ENCODE measurements at regions not wholly inside any gene's neighbourhood (a gene's known extent, or its start where the extent isn't known, plus 50 kb on each side); places are given as distances from the start of the nearest gene placed in this dataset.

DNA sequence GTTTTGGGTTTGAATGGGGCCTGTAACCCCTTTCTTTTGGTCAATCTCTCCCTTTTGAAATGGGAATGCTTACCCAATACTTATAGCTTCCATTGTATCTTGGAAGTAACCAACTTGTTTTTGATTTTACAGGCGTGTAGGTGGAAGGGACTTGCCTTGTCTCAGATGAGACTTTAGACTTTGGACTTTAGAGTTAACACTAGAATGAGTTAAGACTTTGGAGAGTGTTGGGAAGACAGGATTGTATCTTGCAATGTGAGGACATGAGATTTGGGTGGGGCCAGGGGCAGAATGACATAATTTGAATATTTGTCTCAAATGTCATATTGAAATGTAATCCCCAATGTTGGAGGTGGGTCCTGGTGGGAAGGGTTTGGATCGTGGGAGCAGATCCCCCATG lies 1466.9 kb downstream of the LRRC4C start:
- CTCF ChIA-PET (ENCODE audit: low intra/inter-chr PET ratio): no interaction called here
- 0% methylated on average over 2 of the region's 2 CpGs for WGBS (ENCODE audit: insufficient coverage, low coverage, missing lambda C conversion rate)
- in situ Hi-C loops (cut with MboI): no loop called here
- TF ChIP-seq, protein P1, sequence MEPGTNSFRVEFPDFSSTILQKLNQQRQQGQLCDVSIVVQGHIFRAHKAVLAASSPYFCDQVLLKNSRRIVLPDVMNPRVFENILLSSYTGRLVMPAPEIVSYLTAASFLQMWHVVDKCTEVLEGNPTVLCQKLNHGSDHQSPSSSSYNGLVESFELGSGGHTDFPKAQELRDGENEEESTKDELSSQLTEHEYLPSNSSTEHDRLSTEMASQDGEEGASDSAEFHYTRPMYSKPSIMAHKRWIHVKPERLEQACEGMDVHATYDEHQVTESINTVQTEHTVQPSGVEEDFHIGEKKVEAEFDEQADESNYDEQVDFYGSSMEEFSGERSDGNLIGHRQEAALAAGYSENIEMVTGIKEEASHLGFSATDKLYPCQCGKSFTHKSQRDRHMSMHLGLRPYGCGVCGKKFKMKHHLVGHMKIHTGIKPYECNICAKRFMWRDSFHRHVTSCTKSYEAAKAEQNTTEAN (CRISPR knock-in tag; IDR thresholded peaks at IDR 0.05): no peak
- TF ChIP-seq, protein P2, sequence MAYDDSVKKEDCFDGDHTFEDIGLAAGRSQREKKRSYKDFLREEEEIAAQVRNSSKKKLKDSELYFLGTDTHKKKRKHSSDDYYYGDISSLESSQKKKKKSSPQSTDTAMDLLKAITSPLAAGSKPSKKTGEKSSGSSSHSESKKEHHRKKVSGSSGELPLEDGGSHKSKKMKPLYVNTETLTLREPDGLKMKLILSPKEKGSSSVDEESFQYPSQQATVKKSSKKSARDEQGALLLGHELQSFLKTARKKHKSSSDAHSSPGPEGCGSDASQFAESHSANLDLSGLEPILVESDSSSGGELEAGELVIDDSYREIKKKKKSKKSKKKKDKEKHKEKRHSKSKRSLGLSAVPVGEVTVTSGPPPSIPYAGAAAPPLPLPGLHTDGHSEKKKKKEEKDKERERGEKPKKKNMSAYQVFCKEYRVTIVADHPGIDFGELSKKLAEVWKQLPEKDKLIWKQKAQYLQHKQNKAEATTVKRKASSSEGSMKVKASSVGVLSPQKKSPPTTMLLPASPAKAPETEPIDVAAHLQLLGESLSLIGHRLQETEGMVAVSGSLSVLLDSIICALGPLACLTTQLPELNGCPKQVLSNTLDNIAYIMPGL (CRISPR knock-in tag; IDR thresholded peaks at IDR 0.05): no peak
- TF ChIP-seq KHSRP (IDR thresholded peaks at IDR 0.05): no peak
- TF ChIP-seq, protein P3, sequence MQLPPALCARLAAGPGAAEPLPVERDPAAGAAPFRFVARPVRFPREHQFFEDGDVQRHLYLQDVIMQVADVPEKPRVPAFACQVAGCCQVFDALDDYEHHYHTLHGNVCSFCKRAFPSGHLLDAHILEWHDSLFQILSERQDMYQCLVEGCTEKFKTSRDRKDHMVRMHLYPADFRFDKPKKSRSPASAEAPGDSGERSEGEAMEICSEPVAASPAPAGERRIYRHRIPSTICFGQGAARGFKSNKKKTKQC (CRISPR knock-in tag; IDR thresholded peaks at IDR 0.05): no peak
- no peak for TF ChIP-seq ZNF24 (IDR thresholded peaks at IDR 0.05)
- TF ChIP-seq, protein P4, sequence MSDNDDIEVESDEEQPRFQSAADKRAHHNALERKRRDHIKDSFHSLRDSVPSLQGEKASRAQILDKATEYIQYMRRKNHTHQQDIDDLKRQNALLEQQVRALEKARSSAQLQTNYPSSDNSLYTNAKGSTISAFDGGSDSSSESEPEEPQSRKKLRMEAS (CRISPR knock-in tag; IDR thresholded peaks at IDR 0.05): no peak
- TF ChIP-seq, protein P5, sequence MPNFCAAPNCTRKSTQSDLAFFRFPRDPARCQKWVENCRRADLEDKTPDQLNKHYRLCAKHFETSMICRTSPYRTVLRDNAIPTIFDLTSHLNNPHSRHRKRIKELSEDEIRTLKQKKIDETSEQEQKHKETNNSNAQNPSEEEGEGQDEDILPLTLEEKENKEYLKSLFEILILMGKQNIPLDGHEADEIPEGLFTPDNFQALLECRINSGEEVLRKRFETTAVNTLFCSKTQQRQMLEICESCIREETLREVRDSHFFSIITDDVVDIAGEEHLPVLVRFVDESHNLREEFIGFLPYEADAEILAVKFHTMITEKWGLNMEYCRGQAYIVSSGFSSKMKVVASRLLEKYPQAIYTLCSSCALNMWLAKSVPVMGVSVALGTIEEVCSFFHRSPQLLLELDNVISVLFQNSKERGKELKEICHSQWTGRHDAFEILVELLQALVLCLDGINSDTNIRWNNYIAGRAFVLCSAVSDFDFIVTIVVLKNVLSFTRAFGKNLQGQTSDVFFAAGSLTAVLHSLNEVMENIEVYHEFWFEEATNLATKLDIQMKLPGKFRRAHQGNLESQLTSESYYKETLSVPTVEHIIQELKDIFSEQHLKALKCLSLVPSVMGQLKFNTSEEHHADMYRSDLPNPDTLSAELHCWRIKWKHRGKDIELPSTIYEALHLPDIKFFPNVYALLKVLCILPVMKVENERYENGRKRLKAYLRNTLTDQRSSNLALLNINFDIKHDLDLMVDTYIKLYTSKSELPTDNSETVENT (CRISPR knock-in tag; IDR thresholded peaks at IDR 0.05): no peak
- TF ChIP-seq, protein P6, sequence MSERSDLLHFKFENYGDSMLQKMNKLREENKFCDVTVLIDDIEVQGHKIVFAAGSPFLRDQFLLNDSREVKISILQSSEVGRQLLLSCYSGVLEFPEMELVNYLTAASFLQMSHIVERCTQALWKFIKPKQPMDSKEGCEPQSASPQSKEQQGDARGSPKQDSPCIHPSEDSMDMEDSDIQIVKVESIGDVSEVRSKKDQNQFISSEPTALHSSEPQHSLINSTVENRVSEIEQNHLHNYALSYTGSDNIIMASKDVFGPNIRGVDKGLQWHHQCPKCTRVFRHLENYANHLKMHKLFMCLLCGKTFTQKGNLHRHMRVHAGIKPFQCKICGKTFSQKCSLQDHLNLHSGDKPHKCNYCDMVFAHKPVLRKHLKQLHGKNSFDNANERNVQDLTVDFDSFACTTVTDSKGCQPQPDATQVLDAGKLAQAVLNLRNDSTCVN (CRISPR knock-in tag; IDR thresholded peaks at IDR 0.05): no peak
- TF ChIP-seq SRSF1 (IDR thresholded peaks at IDR 0.05; ENCODE audit: low read depth, low read length): no peak
- Histone ChIP-seq H3K79me2 (ENCODE audit: control insufficient read depth, insufficient read depth, low read length) (no peaks in the 10 kb centered on the region), H4K20me1 (replicated peaks; ENCODE audit: control insufficient read depth, insufficient read depth, low read length) (no peaks in the 10 kb centered on the region), H3K36me3 (ENCODE audit: control insufficient read depth, insufficient read depth, low read length) (no peaks in the 10 kb centered on the region), H3K27ac (ENCODE audit: extremely low read depth, low read depth, low read length) (no peak overlapping the region), H3K9me3 (replicated peaks; ENCODE audit: control insufficient read depth, insufficient read depth, low read depth, low read length) (no peaks in the 10 kb centered on the region), H3K27me3 (ENCODE audit: control insufficient read depth in 2 of 2, insufficient read depth in 2 of 2, low read length in 2 of 2) (no peaks in the 10 kb centered on the region), H3K4me3 (no peak overlapping the region), H3K4me2 (ENCODE audit: insufficient read depth, low read length) (no peak overlapping the region), H3K4me1 (replicated peaks in 1 of 2; ENCODE audit: control insufficient read depth in 2 of 2, insufficient read depth in 2 of 2, low read length in 2 of 2) (no peaks in the 10 kb centered on the region), H2AFZ (ENCODE audit: low read depth, low read length) (no peak overlapping the region), H3K9me1 (ENCODE audit: control insufficient read depth, insufficient read depth, low read length) (no peaks in the 10 kb centered on the region), H3K9ac (ENCODE audit: insufficient read depth in 1 of 2, low read depth in 2 of 2, low read length in 2 of 2) (no peak overlapping the region)
- no peak for DNase-seq (ENCODE audit: extremely low read depth in 1 of 4, low spot score in 3 of 4)
- no TSS peak for BruUV-seq (replicated peaks)
- no peak for ATAC-seq
- intact Hi-C loops (cut with micrococcal nuclease): no loop called here
- POLR2A ChIA-PET: no interaction called here
- FAIRE-seq: no peak
